ENCODE measurements at regions not wholly inside any gene's neighbourhood (a gene's known extent, or its start where the extent isn't known, plus 50 kb on each side); places are given as distances from the start of the nearest gene placed in this dataset.

DNA sequence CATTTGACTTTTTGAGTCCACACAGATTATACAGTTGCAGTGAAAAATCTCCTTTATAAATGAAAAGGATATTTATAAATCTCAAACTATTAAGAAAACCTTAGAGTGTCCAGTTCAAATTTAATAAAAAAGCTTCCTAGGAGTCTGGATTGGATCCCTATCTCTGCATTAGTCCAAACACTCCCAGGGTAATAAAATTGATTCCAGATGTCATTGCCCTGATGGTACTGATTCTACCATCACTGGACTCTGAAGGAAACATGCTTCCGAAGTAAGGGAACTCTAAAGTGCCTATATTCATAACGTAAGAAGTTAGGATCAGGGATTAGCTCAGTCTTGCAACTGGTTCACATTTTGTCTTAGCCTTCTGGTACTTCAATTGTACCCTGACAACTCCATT is 1325.1 kb upstream of the MAP3K7 start:
- no peak for TF ChIP-seq EZH2phosphoT487 (IDR thresholded peaks at IDR 0.05; ENCODE audit: low read depth)
- no peak for TF ChIP-seq CTCF (IDR thresholded peaks at IDR 0.05; ENCODE audit: low read depth, low read length)

All from OCI-LY3 (cell line).